AG09309 (cell line): ENCODE measurements at regions not wholly inside any gene's neighbourhood (a gene's known extent, or its start where the extent isn't known, plus 50 kb on each side); places are given as distances from the start of the nearest gene placed in this dataset.

Experiments
- DNase-seq: peaks from one replicate; pipeline ENCODE4 v3.0.0-alpha.2; 2010; ENCODE audit warnings: low read depth
- H3K4me3 ChIP-seq: 2 replicates; pipeline ENCODE4 v1.5.1; 2011; ENCODE audit warnings: mild to moderate bottlenecking, low read depth, low read length, moderate library complexity; ENCODE audit not compliant: control insufficient read depth
- CTCF ChIP-seq: IDR thresholded peaks from 2 replicates; pipeline ENCODE4 v1.5.1; 2011; ENCODE audit warnings: mild to moderate bottlenecking, low read depth, low read length, inconsistent platforms; ENCODE audit not compliant: insufficient read depth, control insufficient read depth; ENCODE audit errors: missing control alignments

- no peak for DNase-seq
- no peak for TF ChIP-seq CTCF
- H3K4me3 ChIP-seq, result no peak overlapping the region
These were observed 498.4 kb upstream of the USP24 start for GRCh38 chr1:55713516-55713915.

- H3K4me3 ChIP-seq, result no peak overlapping the region
- DNase-seq, result no peak
- no peak for TF ChIP-seq CTCF
These were observed 497.0 kb upstream of the USP24 start for GRCh38 chr1:55712148-55712547.

GRCh38 chr1:55708781-55709180 is 493.6 kb upstream of the USP24 start:
- no peak for TF ChIP-seq CTCF
- DNase-seq, result no peak
- H3K4me3 ChIP-seq, result no peak overlapping the region

- DNase-seq, result no peak
- H3K4me3 ChIP-seq, result no peak overlapping the region
- no peak for TF ChIP-seq CTCF
These were observed 492.7 kb upstream of the USP24 start for GRCh38 chr1:55707846-55708245.

- no peak for TF ChIP-seq CTCF
- DNase-seq, result no peak
- H3K4me3 ChIP-seq, result no peak overlapping the region
These were observed 492.0 kb upstream of the USP24 start for GRCh38 chr1:55707196-55707595.

- TF ChIP-seq CTCF, result no peak
- no peak for DNase-seq
- no peak overlapping the region for H3K4me3 ChIP-seq
These were observed 491.2 kb upstream of the USP24 start for GRCh38 chr1:55706397-55706796.

GRCh38 chr1:55703726-55704363 is 488.7 kb upstream of the USP24 start:
- no peak for TF ChIP-seq CTCF
- DNase-seq, result no peak
- H3K4me3 ChIP-seq, result no peak overlapping the region
